ENCODE measurements at regions not wholly inside any gene's neighbourhood (a gene's known extent, or its start where the extent isn't known, plus 50 kb on each side); places are given as distances from the start of the nearest gene placed in this dataset.
"Not testable (repeated sequence)": the region's sequence is repeated elsewhere in the genome, so short reads cannot be mapped to it uniquely, and the experiment has no call there.

- H3K27me3 Mint-ChIP-seq (ENCODE audit: low read depth in 3 of 3) = peaks cover 0 to 2% (median 2%) of the 10 kb centered on the region in 3 donors
- peaks cover 0 to 3% (median 0%) of the 10 kb centered on the region in 7 donors for H3K9me3 Mint-ChIP-seq
- Histone ChIP-seq H3K79me2 (ENCODE audit: insufficient read depth, low read length) (no peaks in the 10 kb centered on the region), H3K27ac (ENCODE audit: low read depth in 1 of 2, low read length in 2 of 2) (no peak overlapping the region), H3K9ac (ENCODE audit: insufficient read depth, low read length, poor library complexity, severe bottlenecking) (no peak overlapping the region), H3K4me2 (replicated peaks; ENCODE audit: extremely low read depth, low read length, poor library complexity, severe bottlenecking) (no peak overlapping the region), H3K27me3 (ENCODE audit: control insufficient read depth in 2 of 2, insufficient read depth in 2 of 2, low read length in 2 of 2) (no peaks in the 10 kb centered on the region), H4K20me1 (ENCODE audit: insufficient read depth, low read length) (no peaks in the 10 kb centered on the region), H3K4me1 (ENCODE audit: control insufficient read depth in 1 of 2, insufficient read depth in 2 of 2, low read length in 2 of 2) (peaks cover 9% of the 10 kb centered on the region in 2 donors), H3K36me3 (replicated peaks in 1 of 2; ENCODE audit: control insufficient read depth in 1 of 2, insufficient read depth in 2 of 2, low read length in 2 of 2) (no peaks in the 10 kb centered on the region), H3K9me3 (replicated peaks in 1 of 2; ENCODE audit: control insufficient read depth in 1 of 2, insufficient read depth in 1 of 2, low read length in 2 of 2) (no peaks in the 10 kb centered on the region), H2AFZ (ENCODE audit: insufficient read depth, low read depth, low read length, poor library complexity, severe bottlenecking) (no peak overlapping the region), H3K4me3 (replicated peaks in 1 of 3; ENCODE audit: low read depth in 2 of 3, low read length in 3 of 3) (no peak overlapping the region)
- DNase-seq = no peak
- no peaks in the 10 kb centered on the region for H3K36me3 Mint-ChIP-seq
- H3K27ac Mint-ChIP-seq = no peak overlapping the region
- intact Hi-C loops (cut with micrococcal nuclease) = no loop called here
- no peak for TF ChIP-seq CTCF (IDR thresholded peaks at IDR 0.05)
- no peak overlapping the region for H3K4me3 Mint-ChIP-seq
- WGBS (ENCODE audit: insufficient coverage) = 69% methylated on average over 5 of the region's 5 CpGs
- H3K4me1 Mint-ChIP-seq = peaks cover 11% of the 10 kb centered on the region
Observed at GRCh38 chr4:81715757-81716156, 244.1 kb upstream of the RASGEF1B start.

GRCh38 chr4:81715357-81715756, 243.7 kb upstream of the RASGEF1B start:
- H3K4me1 ChIP-seq (ENCODE audit: control insufficient read depth in 1 of 2, insufficient read depth in 2 of 2, low read length in 2 of 2); H3K27me3 ChIP-seq (ENCODE audit: control insufficient read depth in 2 of 2, insufficient read depth in 2 of 2, low read length in 2 of 2); H3K4me2 ChIP-seq (replicated peaks; ENCODE audit: extremely low read depth, low read length, poor library complexity, severe bottlenecking); H3K27ac ChIP-seq (ENCODE audit: low read depth in 1 of 2, low read length in 2 of 2); H3K79me2 ChIP-seq (ENCODE audit: insufficient read depth, low read length); H3K36me3 ChIP-seq (replicated peaks in 1 of 2; ENCODE audit: control insufficient read depth in 1 of 2, insufficient read depth in 2 of 2, low read length in 2 of 2); H4K20me1 ChIP-seq (ENCODE audit: insufficient read depth, low read length); intact Hi-C loops (cut with micrococcal nuclease); H3K36me3 Mint-ChIP-seq; H3K9me3 ChIP-seq (replicated peaks in 1 of 2; ENCODE audit: control insufficient read depth in 1 of 2, insufficient read depth in 1 of 2, low read length in 2 of 2); H3K9ac ChIP-seq (ENCODE audit: insufficient read depth, low read length, poor library complexity, severe bottlenecking); H3K4me3 Mint-ChIP-seq; H3K9me3 Mint-ChIP-seq; DNase-seq; H3K27ac Mint-ChIP-seq; H3K4me3 ChIP-seq (replicated peaks in 1 of 3; ENCODE audit: low read depth in 2 of 3, low read length in 3 of 3); H3K27me3 Mint-ChIP-seq (ENCODE audit: low read depth in 3 of 3); H2AFZ ChIP-seq (ENCODE audit: insufficient read depth, low read depth, low read length, poor library complexity, severe bottlenecking): not testable (repeated sequence)
- peaks cover 11% of the 10 kb centered on the region for H3K4me1 Mint-ChIP-seq
- 69% methylated on average over 2 of the region's 8 CpGs for WGBS (ENCODE audit: insufficient coverage)

Data from CD14-positive monocyte (primary cell).